Ovary (tissue), 3 donors: ENCODE measurements at regions not wholly inside any gene's neighbourhood (a gene's known extent, or its start where the extent isn't known, plus 50 kb on each side); places are given as distances from the start of the nearest gene placed in this dataset.

Source experiments
- POLR2A ChIP-seq: fragments of 450-650 bp; IDR thresholded peaks from one replicate; pipeline ENCODE4 v1.6.1; 2017; ENCODE audit warnings: antibody characterized with exemption, mild to moderate bottlenecking, moderate library complexity
- TF ChIP-seq, protein P1 (sequence below), 3 donors: fragments of 450-650 bp in 2 of 3; fragments of 200-600 bp in 1 of 3; IDR thresholded peaks; one replicate each; pipeline versions ENCODE4 v1.5.1 to v1.8.0; 2016 to 2022; ENCODE audit warnings: antibody characterized with exemption in 3 of 3, mild to moderate bottlenecking in 1 of 3
- donor health status: DM: no; HTN: no; CAD: no.

DNA sequence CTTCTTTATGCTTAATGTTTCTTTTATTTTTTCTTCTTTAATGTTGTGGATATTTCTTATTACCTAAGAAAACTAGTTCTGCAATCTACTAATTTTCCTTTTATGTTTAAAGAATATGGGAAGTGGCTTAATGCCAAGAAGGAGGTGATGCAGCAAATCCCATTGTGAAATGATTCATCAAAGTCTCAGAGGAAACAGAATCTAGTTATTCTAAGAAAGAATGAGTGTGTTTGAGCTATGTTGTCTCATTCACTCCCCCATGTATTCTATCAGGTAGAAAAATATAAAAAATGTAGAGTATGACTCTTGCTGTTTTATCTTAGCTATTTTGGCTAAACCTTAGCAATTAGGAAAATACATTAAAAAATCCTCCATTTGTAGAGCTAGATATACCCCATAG lies 659.9 kb upstream of the RGS18 start:
- TF ChIP-seq, protein P1, sequence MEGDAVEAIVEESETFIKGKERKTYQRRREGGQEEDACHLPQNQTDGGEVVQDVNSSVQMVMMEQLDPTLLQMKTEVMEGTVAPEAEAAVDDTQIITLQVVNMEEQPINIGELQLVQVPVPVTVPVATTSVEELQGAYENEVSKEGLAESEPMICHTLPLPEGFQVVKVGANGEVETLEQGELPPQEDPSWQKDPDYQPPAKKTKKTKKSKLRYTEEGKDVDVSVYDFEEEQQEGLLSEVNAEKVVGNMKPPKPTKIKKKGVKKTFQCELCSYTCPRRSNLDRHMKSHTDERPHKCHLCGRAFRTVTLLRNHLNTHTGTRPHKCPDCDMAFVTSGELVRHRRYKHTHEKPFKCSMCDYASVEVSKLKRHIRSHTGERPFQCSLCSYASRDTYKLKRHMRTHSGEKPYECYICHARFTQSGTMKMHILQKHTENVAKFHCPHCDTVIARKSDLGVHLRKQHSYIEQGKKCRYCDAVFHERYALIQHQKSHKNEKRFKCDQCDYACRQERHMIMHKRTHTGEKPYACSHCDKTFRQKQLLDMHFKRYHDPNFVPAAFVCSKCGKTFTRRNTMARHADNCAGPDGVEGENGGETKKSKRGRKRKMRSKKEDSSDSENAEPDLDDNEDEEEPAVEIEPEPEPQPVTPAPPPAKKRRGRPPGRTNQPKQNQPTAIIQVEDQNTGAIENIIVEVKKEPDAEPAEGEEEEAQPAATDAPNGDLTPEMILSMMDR (IDR thresholded peaks at IDR 0.05), result no peak
- no peak for TF ChIP-seq POLR2A
